ENCODE measurements at regions not wholly inside any gene's neighbourhood (a gene's known extent, or its start where the extent isn't known, plus 50 kb on each side); places are given as distances from the start of the nearest gene placed in this dataset.
"Not testable (repeated sequence)": the region's sequence is repeated elsewhere in the genome, so short reads cannot be mapped to it uniquely, and the experiment has no call there.

DNA sequence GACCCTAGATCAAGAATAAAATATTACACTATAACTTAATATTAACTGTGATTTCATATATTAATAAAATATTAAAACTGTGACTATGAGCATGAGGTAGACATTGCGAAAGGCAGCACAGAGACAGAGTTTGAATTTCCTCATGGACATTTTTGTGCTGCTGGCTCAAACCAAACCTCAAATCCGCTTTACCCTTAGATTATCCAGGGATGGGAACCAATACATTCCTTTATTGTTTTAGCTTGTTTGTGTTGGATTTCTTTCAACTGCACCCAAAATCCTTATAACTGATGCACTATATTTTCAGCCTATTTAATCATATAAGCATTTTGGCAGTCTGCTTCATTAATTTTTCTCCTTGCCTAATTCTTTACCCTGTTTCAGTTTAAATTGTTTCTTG, 436.7 kb downstream of the ATP23 start:
- DNase-seq, result no peak

DNA sequence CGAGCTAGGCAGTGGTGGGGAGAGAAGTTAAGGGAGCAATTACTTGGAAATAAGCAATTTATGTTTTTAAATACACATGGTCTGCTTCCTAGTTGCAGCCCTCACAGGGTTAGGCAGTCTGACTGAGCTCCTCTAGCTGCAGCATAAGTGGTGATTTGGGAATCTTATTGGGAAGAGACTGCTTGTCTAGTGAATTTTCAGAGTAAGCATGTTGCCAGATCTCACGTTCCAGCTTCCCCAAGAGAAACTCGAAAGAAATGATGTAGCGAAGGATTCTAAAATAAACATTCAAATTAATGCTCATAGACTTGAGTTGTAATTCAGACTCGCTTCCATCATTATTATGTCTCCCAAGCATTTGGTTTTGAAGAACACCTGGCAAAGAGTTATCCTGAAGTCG, 440.2 kb downstream of the ATP23 start:
- no peak for DNase-seq

DNA sequence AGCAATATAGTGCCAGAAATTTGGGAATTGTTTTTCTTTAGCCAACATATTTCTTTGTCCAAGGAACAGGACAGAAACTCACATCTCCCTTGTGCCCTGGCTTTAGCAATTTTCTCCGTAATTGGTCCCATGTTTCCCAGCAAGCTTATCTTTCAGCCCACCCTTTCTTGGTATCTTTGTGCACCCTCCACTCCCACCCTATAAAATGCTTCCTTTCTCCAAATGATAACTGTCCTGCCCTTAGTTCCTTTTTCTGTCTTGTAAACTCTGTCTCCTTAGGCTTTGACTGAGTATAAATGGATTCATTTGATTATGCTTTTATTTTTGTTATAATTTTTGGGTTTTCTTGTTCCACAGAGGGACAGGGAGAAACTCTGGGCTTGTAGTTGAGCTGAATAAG, 442.8 kb downstream of the ATP23 start:
- no peak for DNase-seq

DNA sequence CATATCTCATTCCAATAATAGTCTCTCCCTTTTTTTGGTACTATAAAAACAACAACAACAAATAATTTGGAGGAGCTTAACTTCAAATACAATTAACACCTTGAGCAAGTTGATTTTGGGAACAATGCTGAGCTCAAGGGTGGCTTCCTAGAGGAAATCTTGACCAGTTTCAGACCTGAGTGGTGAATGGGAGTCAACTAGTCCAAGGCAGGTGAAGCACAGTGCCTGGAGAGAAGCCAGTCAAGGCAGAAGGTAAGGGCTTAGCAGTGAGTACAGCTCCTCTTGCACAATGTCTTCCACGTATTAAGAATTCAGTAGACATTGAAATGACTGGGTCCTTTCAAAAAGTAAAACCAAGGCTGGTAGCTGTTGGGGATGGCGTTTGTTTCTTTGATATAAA, 444.8 kb downstream of the ATP23 start:
- DNase-seq, result no peak

DNA sequence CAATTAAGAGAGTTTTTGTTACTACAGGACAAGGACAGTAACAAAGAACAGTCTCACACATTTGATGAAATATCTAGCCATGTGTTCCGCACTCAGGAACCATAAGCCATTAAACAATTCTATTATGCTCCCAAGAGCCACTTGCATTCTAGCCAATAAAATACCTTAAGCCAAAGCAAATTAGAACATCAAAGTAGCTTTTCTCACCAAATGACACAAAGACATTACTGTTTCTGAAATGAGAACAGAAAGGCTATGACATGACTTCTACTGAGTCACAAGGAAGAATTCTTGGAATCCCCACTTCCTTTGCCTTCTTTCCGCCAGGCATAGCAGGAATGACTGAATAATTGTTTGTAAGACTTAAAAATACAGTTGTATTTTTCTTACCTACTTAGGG, 445.8 kb downstream of the ATP23 start:
- DNase-seq, result no peak

DNA sequence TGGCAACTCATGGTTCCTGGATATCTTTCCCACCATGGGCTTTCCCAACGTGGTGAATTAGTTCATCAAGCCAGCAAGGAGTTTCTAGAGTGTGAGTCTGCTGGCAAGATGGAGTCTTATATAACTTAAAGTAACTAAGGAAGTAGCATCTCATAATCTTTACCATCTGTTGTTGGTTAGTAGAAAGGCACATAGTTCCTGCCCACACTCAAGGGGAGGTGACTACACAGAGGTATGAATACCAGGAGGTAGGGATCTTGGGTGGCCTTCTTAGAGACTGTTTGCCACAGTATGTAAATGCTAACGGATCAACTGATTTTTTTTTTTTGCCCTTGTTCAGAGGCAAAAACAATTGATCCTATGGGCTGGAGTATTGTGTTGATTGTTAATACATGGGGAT, 446.9 kb downstream of the ATP23 start:
- no peak for DNase-seq

DNA sequence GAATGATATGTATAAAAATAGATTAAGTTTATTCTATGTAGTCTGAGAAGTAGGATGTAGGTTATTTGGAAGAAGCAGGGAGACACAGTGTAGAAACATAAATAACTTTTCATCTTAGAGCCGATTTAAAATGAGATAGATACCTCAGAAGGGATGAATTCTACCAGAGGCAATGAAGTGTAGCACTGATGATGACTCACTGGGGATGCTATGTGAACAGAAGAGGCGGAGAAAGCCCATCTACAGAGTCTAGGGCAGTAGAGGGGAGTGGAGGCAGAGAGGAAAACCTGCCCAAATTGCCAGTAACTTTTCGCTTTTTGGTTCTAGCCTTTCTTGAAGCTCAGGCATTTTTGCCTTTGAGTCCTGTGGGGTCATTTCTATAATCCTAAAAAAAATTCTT, 451.8 kb downstream of the ATP23 start:
- DNase-seq, result peak; percentile 55

DNA sequence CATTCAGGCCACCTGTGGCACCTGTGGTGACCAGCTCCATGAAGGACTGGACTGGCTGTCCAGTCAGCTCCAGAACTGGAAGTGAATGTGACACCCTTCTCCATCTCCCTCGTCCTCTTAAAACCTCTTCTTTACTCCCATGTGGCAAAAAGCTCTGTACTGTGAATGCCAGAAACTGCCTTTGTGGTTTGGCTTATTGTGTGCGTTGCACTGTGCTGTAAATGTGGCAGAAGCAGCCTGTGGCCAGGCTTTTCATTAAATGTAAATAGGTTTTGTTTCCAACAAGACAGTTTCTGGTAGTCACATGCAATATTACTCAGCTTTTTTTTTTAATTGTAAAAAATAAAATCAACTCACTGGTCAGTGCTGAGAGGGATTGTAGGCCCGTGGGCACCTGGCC, 453.7 kb downstream of the ATP23 start:
- DNase-seq, result no peak

DNA sequence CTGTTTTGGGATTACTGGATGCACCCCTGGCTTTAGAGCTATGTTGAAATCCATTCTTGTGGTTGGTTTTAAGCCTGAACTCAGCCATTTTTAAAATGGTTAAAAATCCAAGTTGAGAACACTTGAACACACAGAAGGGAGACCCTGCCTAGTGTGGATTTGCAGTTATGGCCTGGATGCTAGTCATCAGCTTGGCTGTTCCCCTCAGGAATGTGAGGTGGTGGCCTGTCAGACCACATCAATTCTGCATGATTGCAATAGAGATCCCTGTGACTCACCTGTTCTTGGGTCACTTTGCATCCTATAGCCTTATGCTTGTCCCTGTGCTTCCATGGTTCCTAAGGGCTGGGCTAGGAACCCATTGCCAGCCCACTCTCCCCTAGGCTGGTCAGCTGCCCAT, 454.1 kb downstream of the ATP23 start:
- DNase-seq, result no peak

DNA sequence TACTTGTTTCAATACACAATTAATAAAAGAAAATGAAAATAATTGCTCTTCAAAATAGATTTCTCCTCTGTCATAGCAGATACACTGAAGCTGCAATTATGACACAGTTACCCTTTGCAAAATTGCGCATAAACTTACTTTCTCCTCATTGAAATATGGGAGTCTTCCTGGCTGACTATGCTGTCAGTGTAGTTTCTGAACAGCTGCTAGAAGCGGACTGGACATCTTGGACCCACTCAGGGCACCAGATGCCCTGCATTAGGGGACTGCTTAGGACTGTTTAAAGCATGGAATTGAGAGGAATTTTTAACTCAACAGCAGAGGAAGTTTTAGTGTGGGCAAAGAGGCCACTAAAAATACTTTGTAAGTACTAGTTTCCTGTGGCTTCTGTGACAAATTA, 454.9 kb downstream of the ATP23 start:
- no peak for DNase-seq

DNA sequence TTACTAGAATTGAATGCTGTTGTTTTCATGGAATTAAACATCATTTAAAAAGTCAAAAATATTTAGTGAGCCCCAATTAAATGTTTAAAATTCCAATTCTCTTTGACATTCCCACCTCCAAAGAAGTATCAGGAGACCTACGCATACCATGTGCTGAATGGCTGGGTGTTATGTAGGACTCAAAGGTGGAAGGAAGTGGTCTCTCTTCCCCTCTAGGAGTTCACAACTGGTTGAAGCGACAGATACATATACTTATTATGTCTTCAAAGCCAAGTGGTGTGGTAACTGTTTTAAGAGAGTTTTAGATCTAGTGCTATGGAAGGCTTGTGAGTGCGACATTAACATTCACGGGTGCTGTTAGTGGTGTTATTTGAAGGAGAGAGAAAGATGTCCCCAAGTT, 464.0 kb downstream of the ATP23 start:
- no peak for DNase-seq

DNA sequence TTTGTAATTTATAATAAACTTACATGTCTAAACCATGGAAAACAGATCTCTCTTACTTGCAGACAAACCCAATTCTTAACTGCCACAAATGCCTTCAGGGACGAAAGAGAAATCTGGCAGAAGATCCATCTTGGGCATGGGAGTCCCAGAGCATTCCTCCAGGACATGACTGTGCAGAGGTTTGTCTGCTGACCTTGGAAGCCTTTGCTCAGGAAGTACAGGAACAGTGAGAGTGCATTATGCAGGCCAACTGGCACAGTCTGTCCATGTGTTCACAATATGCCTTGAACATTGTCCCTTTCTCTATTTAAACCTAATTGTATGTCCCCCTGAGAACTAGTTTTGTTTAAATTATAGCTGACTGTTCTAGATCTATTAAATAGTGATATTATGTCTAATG, 467.1 kb downstream of the ATP23 start:
- DNase-seq, result no peak

DNA sequence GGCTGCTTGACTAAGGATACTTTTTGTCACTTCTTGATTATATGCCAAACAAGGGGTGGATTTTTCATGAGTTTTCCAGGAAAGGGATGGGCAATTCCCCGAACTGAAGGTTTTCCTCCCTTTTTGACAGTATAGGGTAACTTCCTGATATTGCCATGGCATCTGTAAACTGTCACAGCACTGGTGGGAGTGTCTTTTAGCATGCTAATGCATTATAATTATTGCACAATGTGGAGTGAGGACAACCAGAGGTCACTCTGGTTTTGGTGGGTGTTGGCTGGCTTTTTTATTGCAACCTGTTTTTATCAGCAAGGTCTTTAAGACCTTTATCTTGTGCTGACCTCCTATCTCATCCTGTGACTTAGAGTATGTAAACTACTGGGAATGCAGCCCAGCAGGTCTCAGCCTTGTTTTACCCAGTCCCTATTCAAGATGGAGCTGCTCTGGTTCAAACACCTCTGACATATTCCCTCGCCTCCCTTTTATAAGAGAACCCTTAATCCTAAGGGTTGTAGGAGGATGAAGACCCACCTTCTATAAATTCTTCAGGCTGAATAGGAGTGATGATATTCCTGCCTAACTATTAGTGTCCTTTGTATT, 471.2 kb downstream of the ATP23 start:
- no peak for DNase-seq

DNA sequence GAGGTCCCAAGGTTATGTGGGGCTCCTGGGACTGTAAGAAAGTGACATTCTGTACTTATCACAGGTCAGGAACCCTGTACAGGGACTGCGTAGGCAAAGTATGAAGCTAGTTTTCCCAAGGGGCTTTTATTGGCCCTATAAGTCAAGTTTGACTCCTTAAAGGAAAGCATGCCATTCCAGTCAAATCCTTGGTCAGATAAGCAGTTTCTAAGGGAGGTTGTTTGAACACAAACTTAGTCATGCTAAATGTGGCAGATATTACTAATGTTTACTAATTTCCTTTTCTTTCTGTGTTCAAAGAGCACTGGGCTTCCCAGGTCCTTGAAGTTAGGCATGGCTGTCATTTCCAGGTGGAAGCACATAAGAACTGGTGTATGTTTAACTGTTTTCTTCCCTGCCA, 472.4 kb downstream of the ATP23 start:
- peak; percentile 22 for DNase-seq

DNA sequence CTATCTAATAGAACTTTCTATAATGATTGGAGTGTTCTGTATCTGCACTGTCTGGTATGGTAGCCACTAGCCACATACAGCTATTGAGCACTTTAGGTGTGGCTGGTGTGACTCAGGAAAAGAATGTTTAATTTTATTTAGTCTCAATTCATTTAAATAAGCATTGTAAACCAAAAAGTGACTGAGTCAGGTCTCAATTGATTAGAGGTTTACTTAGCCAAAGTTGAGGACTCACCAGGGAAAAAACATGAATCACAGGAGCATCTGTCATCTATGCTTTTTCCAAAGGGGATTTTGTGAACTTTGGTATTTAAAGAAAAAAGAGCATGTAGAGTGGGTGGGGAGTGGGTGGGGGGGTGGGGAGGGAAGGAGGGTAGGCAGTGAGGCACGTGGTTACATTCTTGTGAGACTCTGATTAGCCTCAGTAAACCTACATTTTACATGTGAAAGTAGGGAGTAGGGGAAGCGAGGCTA, 473.1 kb downstream of the ATP23 start:
- DNase-seq, result no peak

DNA sequence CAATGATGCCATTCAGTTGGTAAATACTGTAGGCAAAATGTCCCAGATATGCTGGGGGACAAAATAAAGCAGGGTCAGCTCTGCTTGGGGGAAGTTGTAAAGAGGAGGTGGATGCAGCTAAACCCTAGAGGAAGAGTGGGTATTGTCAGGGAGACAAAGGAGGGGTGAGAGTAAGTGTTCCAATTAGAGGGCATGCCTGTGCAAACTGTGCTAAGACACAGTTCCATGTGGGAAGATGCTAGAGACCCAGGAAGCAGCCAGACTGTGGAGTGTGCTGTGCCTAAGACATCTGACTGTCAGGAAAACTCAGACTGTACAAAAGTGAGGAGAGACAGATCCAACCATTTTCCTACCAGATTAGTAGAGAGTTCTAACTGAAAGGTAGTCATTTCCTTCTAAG, 474.3 kb downstream of the ATP23 start:
- DNase-seq, result no peak

DNA sequence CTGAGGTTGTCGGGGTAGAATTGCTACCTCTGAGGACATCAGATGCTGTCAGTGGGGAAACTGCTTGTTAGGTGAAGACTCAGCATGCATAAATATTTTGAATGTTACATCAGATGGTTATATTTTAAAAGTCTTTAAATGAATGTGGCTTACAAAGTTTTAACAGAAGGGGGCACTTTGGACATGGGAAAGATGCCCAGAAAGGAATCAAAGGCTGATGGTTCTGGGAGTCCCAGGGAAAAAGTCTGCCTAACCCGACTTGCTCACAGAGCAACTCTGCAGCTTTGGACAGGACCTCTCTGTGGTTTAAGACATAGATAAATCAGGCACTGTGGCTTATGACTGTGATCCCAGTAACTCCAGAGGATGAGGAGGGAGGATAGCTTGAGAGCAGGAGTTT, 474.9 kb downstream of the ATP23 start:
- no peak for DNase-seq

DNA sequence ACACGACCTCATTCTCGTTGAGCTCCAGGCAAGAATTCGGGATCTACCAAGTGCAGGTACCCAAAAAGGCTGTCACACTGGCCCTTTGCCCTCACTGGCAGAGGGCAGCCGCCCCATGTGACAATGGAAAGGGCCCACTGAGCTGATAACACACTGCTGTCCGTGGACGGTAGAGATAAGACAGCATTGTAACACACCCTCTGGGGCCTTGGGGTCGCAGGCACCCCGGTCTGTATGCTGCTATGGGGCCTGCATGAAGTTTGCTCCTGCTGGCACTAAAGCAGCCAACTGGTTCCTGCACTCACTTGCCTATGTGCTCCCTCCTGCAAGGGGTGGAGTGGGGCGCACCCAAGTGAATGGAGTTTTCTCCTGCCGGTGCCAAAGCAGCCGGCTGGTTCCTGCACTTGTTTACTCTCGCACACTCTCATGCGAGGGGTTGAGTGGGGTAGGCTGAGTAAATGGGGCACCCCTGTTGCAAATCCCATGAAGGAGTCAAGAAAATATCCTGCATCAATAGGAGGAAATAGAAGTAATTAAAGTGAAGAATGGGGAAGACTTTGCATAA, 477.9 kb downstream of the ATP23 start:
- no peak for DNase-seq

DNA sequence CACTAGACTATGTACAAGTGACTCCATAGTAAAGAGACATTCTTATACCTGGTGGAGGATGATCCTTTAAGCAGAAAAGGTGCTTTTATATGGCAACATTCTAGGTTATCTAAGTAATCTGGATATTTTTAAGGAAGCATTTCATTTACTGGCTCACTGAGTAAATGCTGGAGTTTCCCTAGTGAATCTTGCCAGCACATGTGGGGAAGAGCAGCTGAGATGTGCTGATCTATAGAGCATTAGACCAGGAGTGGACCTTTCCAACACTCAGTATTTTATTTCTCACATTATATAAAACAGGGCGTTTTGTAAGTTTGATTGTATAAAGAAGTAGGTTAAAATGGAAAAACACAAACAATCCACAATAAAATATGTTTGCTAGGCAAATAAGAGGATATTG, 478.5 kb downstream of the ATP23 start:
- DNase-seq, result no peak

DNA sequence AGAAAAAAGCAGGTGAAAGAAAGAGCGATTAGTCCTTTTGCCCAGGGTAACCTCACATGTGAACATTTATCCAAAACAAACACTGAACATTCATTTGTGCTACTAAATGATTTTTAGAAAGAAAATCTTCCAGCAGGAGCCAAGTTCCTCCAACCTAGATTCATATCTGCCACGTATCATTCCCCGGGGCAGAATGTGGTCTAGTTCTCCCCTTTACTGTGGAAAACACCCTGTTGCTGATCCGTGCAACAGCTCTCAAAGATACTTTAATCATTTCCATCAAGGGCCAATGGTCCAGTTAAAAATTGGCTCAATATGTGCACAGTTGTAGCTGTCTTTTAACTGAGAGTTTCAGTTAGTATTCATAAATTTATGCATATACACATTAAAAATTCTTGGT, 479.1 kb downstream of the ATP23 start:
- no peak for DNase-seq

DNA sequence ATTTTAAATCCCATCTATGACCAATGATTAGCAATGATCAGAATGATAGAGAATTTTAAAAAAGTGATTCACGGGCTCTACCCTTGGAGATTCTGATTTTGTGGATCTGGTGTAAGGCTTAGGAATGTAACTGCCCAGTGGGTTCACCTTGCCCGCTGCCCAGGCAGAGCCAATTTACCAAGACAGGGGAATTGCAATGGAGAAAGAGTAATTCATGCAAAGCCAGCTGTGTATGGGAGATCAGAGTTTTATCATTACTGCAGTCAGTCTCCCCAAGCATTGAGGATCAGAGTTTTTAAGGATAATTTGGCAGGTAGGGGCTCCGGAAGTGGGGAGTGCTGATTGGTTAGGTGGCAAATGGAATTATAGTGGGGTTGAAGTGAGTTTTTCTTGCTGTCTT, 480.6 kb downstream of the ATP23 start:
- no peak for DNase-seq

DNA sequence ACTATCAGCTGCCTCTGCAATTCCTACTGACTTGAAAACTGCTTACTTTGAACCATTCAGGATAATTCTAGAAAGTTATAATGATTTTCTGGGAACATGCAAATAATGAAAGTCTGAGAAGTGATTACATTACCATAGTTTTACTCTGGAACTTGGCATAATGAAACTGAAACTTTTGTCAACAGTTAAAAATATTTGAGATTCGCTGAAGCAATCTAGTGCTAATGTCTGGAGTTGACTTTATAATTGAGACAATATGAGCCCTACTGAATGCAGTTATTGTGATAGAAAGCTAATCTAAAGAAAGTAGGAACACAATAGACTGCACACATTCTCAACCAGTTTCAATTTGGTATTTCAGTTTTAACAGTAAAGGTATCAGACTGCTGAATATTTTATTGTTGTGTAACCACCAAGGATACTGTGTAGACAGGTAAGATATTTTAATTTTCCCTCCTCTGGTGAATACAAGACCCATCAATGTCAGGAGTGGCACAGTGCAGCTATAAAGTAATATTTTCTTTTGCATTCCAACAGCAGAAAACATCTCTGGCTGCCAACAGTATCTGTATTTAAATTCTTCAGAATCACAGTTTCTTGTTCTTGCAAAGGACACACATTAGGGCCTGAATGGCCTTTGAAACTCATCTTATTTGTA, 483.5 kb downstream of the ATP23 start:
- DNase-seq, result no peak

DNA sequence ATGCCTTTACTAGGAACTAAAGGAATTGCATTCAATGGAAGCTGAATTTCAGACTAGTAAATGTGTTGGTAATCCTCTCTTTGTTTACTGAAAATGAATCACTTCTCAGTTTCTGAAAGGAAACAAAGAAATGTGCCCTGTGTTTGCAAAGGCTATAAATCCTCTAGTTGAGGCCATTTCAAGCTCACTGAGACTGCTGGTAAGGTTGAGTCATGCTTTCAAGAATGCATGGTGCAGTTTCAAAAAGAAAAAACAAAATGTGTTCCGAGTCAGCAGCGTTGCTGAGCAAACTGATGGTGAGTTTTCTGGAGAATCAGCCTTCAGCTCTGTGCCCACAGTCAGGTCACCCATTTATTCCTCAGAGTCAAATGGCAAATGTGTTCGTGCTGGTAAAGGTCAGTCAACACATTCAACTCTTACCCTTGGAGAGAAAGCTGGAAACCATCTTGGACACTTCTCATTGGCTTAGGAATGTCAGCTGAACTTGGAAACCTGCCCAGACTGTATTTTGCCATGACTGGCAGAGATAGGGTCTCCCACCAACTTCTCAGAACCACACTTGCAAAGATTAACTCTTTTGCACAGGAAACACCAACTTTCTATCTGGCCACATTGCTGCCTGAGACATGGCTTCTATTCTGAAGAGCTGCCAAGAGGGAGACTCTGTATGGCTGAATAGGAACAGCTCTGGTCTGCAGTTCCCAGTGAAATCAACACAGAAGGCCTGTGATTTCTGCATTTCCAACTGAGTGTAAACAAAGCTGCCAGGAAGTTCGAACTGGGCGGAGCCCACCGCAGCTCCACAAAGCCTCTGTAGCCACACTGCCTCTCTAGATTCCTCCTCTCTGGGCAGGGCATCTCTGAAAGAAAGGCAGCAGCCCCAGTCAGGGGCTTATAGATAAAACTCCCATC, 484.4 kb downstream of the ATP23 start:
- DNase-seq, result peak; percentile 93

DNA sequence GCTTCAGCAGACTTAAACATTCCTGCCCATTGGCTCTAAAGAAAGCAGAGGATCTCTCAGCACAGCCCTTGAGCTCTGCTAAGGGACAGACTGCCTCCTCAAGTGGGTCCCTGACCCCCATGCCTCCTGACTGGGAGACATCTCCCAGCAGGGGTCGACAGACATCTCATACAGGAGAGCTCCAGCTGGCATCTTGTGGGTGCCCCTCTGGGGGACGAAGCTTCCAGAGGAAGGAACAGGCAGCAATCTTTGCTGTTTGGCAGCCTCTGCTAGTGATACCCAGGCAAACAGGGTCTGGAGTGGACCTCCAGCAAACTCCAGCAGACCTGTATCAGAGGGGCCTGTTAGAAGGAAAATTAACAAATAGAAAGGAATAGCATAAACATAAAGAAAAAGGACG, 485.1 kb downstream of the ATP23 start:
- DNase-seq, result not testable (repeated sequence)

Measured in DMS53 (cell line).